GM06990 (cell line): ENCODE measurements at regions not wholly inside any gene's neighbourhood (a gene's known extent, or its start where the extent isn't known, plus 50 kb on each side); places are given as distances from the start of the nearest gene placed in this dataset.

Source experiments
- DNase-seq: peaks from one replicate; pipeline ENCODE4 v3.0.0-alpha.2; 2011; ENCODE audit not compliant: insufficient read length; ENCODE audit errors: extremely low read depth
- H3K27me3 ChIP-seq: replicated peaks from 2 replicates; pipeline ENCODE4 v1.6.0; 2011; ENCODE audit warnings: low read length; ENCODE audit not compliant: control insufficient read depth, insufficient read depth
- H3K36me3 ChIP-seq: 2 replicates; pipeline ENCODE4 v1.5.1; 2011; ENCODE audit warnings: low read length; ENCODE audit not compliant: control insufficient read depth, insufficient read depth
- H3K4me3 ChIP-seq: replicated peaks from 2 replicates; pipeline ENCODE4 v1.5.1; 2011; ENCODE audit warnings: low read depth, mild to moderate bottlenecking, control low read depth, low read length
- CTCF ChIP-seq: IDR thresholded peaks from 2 replicates; pipeline ENCODE4 v1.5.1; 2011; ENCODE audit warnings: low read length, control low read depth, mild to moderate bottlenecking, inconsistent platforms; ENCODE audit not compliant: insufficient read depth, poor library complexity, severe bottlenecking

GRCh38 chr7:17026269-17026668 lies 144.5 kb upstream of the AGR3 start:
- no peak for TF ChIP-seq CTCF
- Histone ChIP-seq H3K4me3 (no peak overlapping the region), H3K27me3 (no peaks in the 10 kb centered on the region), H3K36me3 (no peaks in the 10 kb centered on the region)
- no peak for DNase-seq

GRCh38 chr7:17027143-17027788 lies 145.5 kb upstream of the AGR3 start:
- H3K27me3 ChIP-seq = no peaks in the 10 kb centered on the region
- H3K36me3 ChIP-seq = no peaks in the 10 kb centered on the region
- DNase-seq = no peak
- TF ChIP-seq CTCF = no peak
- H3K4me3 ChIP-seq = no peak overlapping the region

- Histone ChIP-seq H3K27me3 (no peaks in the 10 kb centered on the region), H3K4me3 (no peak overlapping the region)
- TF ChIP-seq CTCF = no peak
Observed at GRCh38 chr7:17027789-17028152, 146.0 kb upstream of the AGR3 start.

GRCh38 chr7:17029150-17029549 lies 147.4 kb upstream of the AGR3 start:
- no peak for TF ChIP-seq CTCF
- H3K27me3 ChIP-seq = no peaks in the 10 kb centered on the region
- no peaks in the 10 kb centered on the region for H3K36me3 ChIP-seq
- no peak overlapping the region for H3K4me3 ChIP-seq
- no peak for DNase-seq

More at GRCh38 chr7:17027789-17028152, 146.0 kb upstream of the AGR3 start:
- DNase-seq = no peak
- H3K36me3 ChIP-seq = no peaks in the 10 kb centered on the region

GRCh38 chr7:17030559-17030958 lies 148.8 kb upstream of the AGR3 start:
- DNase-seq = no peak
- Histone ChIP-seq H3K36me3 (no peaks in the 10 kb centered on the region), H3K4me3 (no peak overlapping the region), H3K27me3 (no peaks in the 10 kb centered on the region)
- TF ChIP-seq CTCF = no peak
